HG02981 (cell line): ENCODE measurements at regions not wholly inside any gene's neighbourhood (a gene's known extent, or its start where the extent isn't known, plus 50 kb on each side); places are given as distances from the start of the nearest gene placed in this dataset.

Experiments
- ATAC-seq: cut with Tn5 transposase; IDR thresholded peaks from one replicate; pipeline ENCODE4 v1.9.1; 2021; ENCODE audit warnings: mild to moderate bottlenecking, moderate library complexity; ENCODE audit not compliant: unreplicated experiment

DNA sequence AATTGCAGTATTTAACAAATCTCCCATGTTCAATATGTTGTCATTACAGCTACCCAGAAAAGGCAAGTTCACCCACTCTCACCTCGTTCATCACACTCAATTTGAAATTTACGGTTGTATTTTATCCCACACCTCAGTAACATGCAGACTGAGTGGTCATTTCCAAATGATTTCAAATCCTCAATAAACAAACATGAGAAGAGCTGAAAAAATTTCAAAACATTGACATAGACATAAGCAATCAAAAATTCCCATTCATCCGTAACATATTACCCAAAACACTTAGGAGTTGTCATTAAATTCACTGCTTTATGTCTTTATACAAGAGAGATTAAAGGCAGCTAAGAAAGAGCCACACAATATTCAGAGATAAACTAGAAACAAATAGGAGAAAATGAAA is 61.7 kb upstream of the NEBL start:
- no peak for ATAC-seq

GRCh38 chr10:20958225-20958624 is 61.1 kb upstream of the NEBL start:
- ATAC-seq, result no peak

- ATAC-seq, result no peak
These were observed 60.6 kb upstream of the NEBL start for GRCh38 chr10:20957744-20958143.

DNA sequence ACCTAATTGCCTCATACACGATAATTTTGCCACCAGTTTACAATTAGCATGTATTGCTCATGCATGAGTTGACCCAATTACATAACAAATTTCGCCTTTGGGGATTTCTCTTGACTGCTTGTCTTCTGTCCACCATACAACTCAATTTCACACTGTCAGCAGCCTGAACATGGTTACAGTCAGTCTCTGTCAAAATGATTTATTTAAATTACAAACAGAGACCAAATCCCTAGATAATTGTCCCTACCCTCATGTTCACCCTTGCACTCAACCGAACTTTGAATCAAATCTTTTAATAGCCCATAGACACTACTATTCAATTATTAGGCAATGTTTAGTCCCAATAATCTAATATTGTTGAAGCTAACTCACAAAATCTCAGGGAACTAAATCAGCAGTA is 59.7 kb upstream of the NEBL start:
- no peak for ATAC-seq

GRCh38 chr10:20955355-20955893 is 58.3 kb upstream of the NEBL start:
- ATAC-seq, result no peak

DNA sequence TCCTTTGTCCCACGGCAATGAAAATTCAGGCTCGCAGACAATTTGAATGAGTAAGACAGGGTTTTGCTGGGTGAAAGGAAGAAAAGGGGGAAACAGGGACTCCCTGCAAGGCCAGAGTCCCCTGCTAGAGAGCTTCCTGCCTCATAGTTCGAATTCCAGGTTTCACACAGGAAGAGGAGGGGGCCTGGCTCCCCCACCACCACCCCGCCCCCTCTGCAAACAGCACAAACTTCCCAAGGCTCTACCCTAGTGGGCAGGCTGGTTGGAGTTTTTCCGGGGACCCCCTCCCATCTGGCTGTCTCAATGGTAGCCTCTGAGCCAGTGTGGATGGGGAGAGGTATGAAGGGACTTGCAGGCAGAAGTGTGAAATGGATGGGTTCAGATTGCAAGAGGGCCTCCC is 57.4 kb upstream of the NEBL start:
- ATAC-seq, result no peak

GRCh38 chr10:20953120-20953519 is 56.0 kb upstream of the NEBL start:
- no peak for ATAC-seq

- ATAC-seq, result no peak
These were observed 52.9 kb upstream of the NEBL start for GRCh38 chr10:20949967-20950366.

DNA sequence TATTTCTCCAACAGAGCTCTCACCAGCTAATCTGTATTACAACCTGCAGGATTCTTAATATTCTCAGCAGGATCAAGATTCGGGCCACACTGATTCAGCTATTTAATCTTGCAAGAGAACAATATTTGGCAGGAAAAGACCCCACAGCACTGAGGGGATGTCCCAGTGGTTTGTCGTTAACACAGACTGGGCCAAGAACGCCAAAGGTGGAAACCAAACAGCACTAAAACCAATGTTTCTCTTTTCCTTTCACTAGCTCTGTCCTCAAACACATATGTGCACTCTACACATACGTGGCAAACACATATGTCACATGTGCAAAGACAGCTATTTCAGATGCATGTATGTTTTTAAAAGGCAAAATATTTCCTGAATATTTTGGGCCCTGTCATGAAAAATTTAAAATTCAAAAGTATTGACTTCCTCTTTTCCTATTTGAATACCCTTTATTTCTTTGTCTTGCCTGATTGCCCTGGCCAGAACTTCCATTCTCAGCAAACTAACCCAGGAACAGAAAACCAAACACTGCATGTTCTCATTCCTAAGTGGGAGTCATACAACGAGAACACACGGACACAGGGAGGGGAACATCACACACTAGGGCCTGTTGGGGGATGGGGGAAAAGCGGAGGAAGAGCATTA is 51.7 kb upstream of the NEBL start:
- peak; percentile 86 for ATAC-seq
